GM23248 (cell line): ENCODE measurements at regions not wholly inside any gene's neighbourhood (a gene's known extent, or its start where the extent isn't known, plus 50 kb on each side); places are given as distances from the start of the nearest gene placed in this dataset.

Source experiments
- DNase-seq: peaks from one replicate; pipeline ENCODE4 v3.0.0-alpha.2; 2015
- H2AFZ ChIP-seq: fragments of 200-600 bp; sonication (generic); 2 replicates; pipeline ENCODE4 v1.6.1; 2016; ENCODE audit warnings: antibody characterized with exemption
- H3F3A ChIP-seq: fragments of 200-600 bp; sonication (generic); 2 replicates; pipeline ENCODE4 v1.6.1; 2016; ENCODE audit warnings: mild to moderate bottlenecking, antibody characterized with exemption, mixed run types; ENCODE audit not compliant: insufficient read depth
- H3K27ac ChIP-seq: fragments of 200-600 bp; sonication (generic); 2 replicates; pipeline ENCODE4 v1.5.1; 2016; ENCODE audit warnings: mild to moderate bottlenecking
- H3K27me3 ChIP-seq: fragments of 200-600 bp; sonication (generic); replicated peaks from 2 replicates; pipeline ENCODE4 v1.6.1; 2016; ENCODE audit warnings: mild to moderate bottlenecking; ENCODE audit not compliant: insufficient read depth
- H3K36me3 ChIP-seq: fragments of 200-600 bp; sonication (generic); 2 replicates; pipeline ENCODE4 v1.6.1; 2016; ENCODE audit warnings: low read depth, mild to moderate bottlenecking
- H3K4me1 ChIP-seq: fragments of 200-600 bp; sonication (generic); 2 replicates; pipeline ENCODE4 v1.6.1; 2016; ENCODE audit warnings: mild to moderate bottlenecking; ENCODE audit not compliant: insufficient read depth
- H3K4me2 ChIP-seq: fragments of 200-600 bp; sonication (generic); one replicate; pipeline ENCODE4 v1.6.1; 2016; ENCODE audit warnings: mild to moderate bottlenecking; ENCODE audit not compliant: unreplicated experiment
- H3K4me3 ChIP-seq: fragments of 200-600 bp; sonication (generic); 2 replicates; pipeline ENCODE4 v1.5.1; 2016; ENCODE audit warnings: mild to moderate bottlenecking
- H3K79me2 ChIP-seq: fragments of 200-600 bp; sonication (generic); 2 replicates; pipeline ENCODE4 v1.6.1; 2016; ENCODE audit warnings: mild to moderate bottlenecking; ENCODE audit not compliant: insufficient read depth
- H3K9ac ChIP-seq: fragments of 200-600 bp; sonication (generic); 2 replicates; pipeline ENCODE4 v1.6.1; 2016; ENCODE audit warnings: mild to moderate bottlenecking
- H3K9me2 ChIP-seq: fragments of 200-600 bp; sonication (generic); 2 replicates; pipeline ENCODE4 v1.6.1; 2016; ENCODE audit warnings: mixed run types, mild to moderate bottlenecking, moderate library complexity; ENCODE audit not compliant: insufficient read depth
- H3K9me3 ChIP-seq: fragments of 200-600 bp; sonication (generic); one replicate; pipeline ENCODE4 v1.6.1; 2017; ENCODE audit warnings: low read depth
- H4K20me1 ChIP-seq: fragments of 200-600 bp; sonication (generic); 2 replicates; pipeline ENCODE4 v1.6.0; 2016; ENCODE audit not compliant: insufficient read depth
- EZH2 ChIP-seq: fragments of 200-600 bp; sonication (generic); IDR thresholded peaks from 2 replicates; pipeline ENCODE4 v1.6.1; 2018; ENCODE audit warnings: antibody characterized with exemption, mild to moderate bottlenecking; ENCODE audit not compliant: insufficient read depth, poor library complexity, severe bottlenecking
- EZH2phosphoT487 ChIP-seq: fragments of 200-600 bp; sonication (generic); IDR thresholded peaks from 2 replicates; pipeline ENCODE4 v1.6.1; 2018; ENCODE audit warnings: antibody characterized with exemption, moderate library complexity, mild to moderate bottlenecking, low read depth; ENCODE audit not compliant: insufficient read depth
- WGBS, 2 experiments: methylation state at CpG; one replicate each; pipeline ENCODE4 v1.1.6; 2015 to 2017; ENCODE audit warnings: low lambda C conversion rate in 2 of 2, low coverage in 1 of 2; ENCODE audit errors: missing lambda C conversion rate in 2 of 2; 5-methylcytosine and 5-hydroxymethylcytosine counted together
- in situ Hi-C: fragments of 300-500 bp; cut with MboI; formaldehyde crosslinking; loops from 2 replicates; pipeline ENCODE4 v1.15.0; 2020

DNA sequence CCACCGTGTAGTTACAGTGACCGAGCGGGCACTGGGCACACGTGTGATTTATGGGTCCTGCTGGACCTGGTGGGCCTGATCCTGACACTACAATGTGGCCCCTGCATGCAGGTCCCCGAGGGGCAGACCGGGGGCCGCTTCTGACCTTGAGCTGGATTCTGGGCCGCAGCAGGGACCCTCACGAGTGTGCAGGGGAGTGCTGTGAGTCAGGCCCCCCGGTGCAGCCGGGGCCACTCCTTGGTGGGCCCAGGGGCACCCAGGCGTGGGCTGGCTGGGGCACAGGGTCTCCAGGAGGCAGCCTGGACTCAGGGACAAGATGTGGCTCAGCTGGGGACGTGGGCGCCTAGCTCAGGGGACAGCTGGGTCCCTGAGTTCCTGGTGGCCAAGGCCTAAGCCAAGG lies 77.5 kb upstream of the TTC34 start:
- H3K4me3 ChIP-seq = no peak overlapping the region
- H3K9me3 ChIP-seq = no peaks in the 10 kb centered on the region
- H3K36me3 ChIP-seq = no peaks in the 10 kb centered on the region
- no peak overlapping the region for H3K27ac ChIP-seq
- no peaks in the 10 kb centered on the region for H3K27me3 ChIP-seq
- H4K20me1 ChIP-seq = no peaks in the 10 kb centered on the region
- H3K4me1 ChIP-seq = no peaks in the 10 kb centered on the region
- H3K9ac ChIP-seq = no peak overlapping the region
- H3F3A ChIP-seq = no peaks in the 10 kb centered on the region
- DNase-seq = no peak
- no peaks in the 10 kb centered on the region for H3K9me2 ChIP-seq
- in situ Hi-C loops = no loop called here
- H3K79me2 ChIP-seq = no peaks in the 10 kb centered on the region
- TF ChIP-seq EZH2 (no peak), EZH2phosphoT487 (no peak)
- WGBS, 2 experiments = 36 to 38% methylated on average over 14 of the region's 14 CpGs
- H3K4me2 ChIP-seq = no peak overlapping the region
- no peak overlapping the region for H2AFZ ChIP-seq

DNA sequence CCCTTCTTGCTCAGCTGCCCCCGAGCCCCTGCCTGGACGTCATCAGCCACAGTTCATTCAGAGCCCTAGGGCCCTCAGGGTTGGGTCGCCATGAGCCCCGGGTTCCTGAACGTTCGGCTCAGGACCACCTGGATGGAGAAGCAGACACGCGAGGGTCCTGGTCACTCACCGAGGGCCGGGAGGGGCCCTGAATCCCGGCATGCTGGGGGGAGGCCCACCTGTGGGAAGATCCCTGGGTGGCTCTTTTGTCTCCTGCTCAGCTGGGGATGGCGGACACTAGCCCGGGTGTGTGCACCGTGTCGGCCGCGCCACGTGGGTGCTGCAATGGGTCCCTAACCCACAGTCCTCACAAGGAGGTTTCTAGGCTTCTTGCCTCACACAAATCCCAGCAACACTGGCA lies 78.1 kb upstream of the TTC34 start:
- H3K9me2 ChIP-seq = no peaks in the 10 kb centered on the region
- H3K4me2 ChIP-seq = no peak overlapping the region
- H3K36me3 ChIP-seq = no peaks in the 10 kb centered on the region
- no peaks in the 10 kb centered on the region for H3K79me2 ChIP-seq
- TF ChIP-seq EZH2phosphoT487 (no peak), EZH2 (no peak)
- in situ Hi-C loops = no loop called here
- no peak for DNase-seq
- no peaks in the 10 kb centered on the region for H3K27me3 ChIP-seq
- no peak overlapping the region for H3K9ac ChIP-seq
- no peaks in the 10 kb centered on the region for H3K4me1 ChIP-seq
- no peak overlapping the region for H3K27ac ChIP-seq
- H3K4me3 ChIP-seq = no peak overlapping the region
- WGBS, 2 experiments = 41 to 45% methylated on average over 18 of the region's 18 CpGs
- no peak overlapping the region for H2AFZ ChIP-seq
- no peaks in the 10 kb centered on the region for H4K20me1 ChIP-seq
- no peaks in the 10 kb centered on the region for H3F3A ChIP-seq
- H3K9me3 ChIP-seq = no peaks in the 10 kb centered on the region

DNA sequence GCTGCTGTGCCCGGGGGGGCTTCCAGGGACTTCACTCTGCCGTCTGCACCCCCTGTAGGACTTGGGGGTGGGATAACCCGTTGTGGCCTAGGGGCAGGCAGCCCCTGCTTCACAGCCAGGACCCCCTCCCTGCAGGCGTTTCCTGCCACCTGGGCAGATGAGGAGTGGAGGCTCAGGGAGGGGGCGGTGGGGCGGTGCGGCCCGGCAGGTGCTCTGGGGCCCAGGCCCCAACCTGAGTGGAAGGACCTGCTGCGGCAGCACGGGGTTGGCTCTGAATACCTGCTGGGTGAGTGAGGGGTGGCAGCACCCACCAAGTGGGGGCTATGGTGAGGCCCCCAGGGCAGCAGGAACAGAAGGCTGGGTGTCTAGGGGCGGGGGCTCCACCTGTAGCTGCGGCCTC lies 78.6 kb upstream of the TTC34 start:
- H4K20me1 ChIP-seq = no peaks in the 10 kb centered on the region
- H3K36me3 ChIP-seq = no peaks in the 10 kb centered on the region
- in situ Hi-C loops = no loop called here
- H3K27ac ChIP-seq = no peak overlapping the region
- H3K4me3 ChIP-seq = no peak overlapping the region
- TF ChIP-seq EZH2 = no peak
- no peak for TF ChIP-seq EZH2phosphoT487
- H3K9me3 ChIP-seq = no peaks in the 10 kb centered on the region
- no peak for DNase-seq
- H3K4me2 ChIP-seq = no peak overlapping the region
- H3K9ac ChIP-seq = no peak overlapping the region
- H3K4me1 ChIP-seq = no peaks in the 10 kb centered on the region
- H3K79me2 ChIP-seq = no peaks in the 10 kb centered on the region
- no peaks in the 10 kb centered on the region for H3F3A ChIP-seq
- H3K27me3 ChIP-seq = no peaks in the 10 kb centered on the region
- no peak overlapping the region for H2AFZ ChIP-seq
- 33 to 35% methylated on average over 12 of the region's 12 CpGs for WGBS, 2 experiments
- no peaks in the 10 kb centered on the region for H3K9me2 ChIP-seq

DNA sequence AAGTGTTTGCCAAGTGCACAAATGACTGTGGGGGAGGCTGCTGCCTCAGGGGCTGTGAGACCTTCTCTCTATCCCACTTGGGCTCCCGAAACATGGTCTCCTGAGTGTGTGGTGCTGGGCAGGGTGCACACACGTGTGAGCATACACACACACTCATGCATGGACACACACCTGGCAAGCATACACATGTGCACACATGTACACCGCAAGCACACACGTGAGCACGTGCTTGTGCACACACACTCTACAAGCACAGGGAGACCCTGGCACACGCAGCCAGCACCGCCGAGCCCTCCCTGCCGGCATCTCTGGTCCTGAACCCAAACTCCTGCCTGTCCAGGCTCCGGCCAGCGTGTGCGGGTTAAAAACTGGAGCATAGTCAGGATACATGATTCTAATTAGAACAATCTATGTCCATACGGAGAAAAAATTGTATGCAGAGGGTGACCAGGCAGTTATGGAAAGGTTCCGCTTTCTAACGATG lies 79.4 kb upstream of the TTC34 start:
- H3K27me3 ChIP-seq = no peaks in the 10 kb centered on the region
- H3K4me1 ChIP-seq = no peaks in the 10 kb centered on the region
- no peak overlapping the region for H3K9ac ChIP-seq
- H3K79me2 ChIP-seq = no peaks in the 10 kb centered on the region
- no peaks in the 10 kb centered on the region for H3K9me3 ChIP-seq
- no peaks in the 10 kb centered on the region for H3F3A ChIP-seq
- WGBS, 2 experiments = 55 to 59% methylated on average over 15 of the region's 15 CpGs
- DNase-seq = no peak
- no peak overlapping the region for H3K4me3 ChIP-seq
- H3K4me2 ChIP-seq = no peak overlapping the region
- no peaks in the 10 kb centered on the region for H3K9me2 ChIP-seq
- H4K20me1 ChIP-seq = no peaks in the 10 kb centered on the region
- H3K27ac ChIP-seq = no peak overlapping the region
- H3K36me3 ChIP-seq = no peaks in the 10 kb centered on the region
- H2AFZ ChIP-seq = no peak overlapping the region
- no peak for TF ChIP-seq EZH2phosphoT487
- TF ChIP-seq EZH2 = no peak
- in situ Hi-C loops = no loop called here

DNA sequence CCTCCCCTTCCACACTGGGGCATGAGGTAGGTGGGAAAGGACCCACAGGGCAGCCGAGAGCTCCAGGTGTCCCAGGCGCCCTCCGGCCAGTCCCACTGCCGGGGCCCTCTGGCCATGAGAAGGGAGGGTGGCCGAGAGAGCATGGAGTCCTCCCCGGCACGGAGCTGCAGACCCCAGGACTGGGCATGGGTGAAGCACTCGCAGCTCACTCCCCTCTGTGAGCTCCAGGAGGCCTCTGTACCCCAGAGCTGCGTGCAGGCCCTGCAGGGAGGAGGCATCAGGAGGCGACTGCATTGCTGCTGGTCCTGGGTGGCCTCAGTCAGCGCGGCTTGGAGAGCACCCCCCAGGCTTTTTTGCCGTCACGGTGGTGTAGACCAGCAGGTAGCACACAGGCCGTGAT lies 80.1 kb upstream of the TTC34 start:
- Histone ChIP-seq H2AFZ (no peak overlapping the region), H3K9ac (no peak overlapping the region), H3K9me3 (no peaks in the 10 kb centered on the region), H3K27ac (no peak overlapping the region), H3K4me1 (no peaks in the 10 kb centered on the region), H3K79me2 (no peaks in the 10 kb centered on the region), H3F3A (no peaks in the 10 kb centered on the region), H3K4me3 (no peak overlapping the region), H3K27me3 (no peaks in the 10 kb centered on the region), H3K4me2 (no peak overlapping the region), H4K20me1 (no peaks in the 10 kb centered on the region), H3K36me3 (no peaks in the 10 kb centered on the region), H3K9me2 (no peaks in the 10 kb centered on the region)
- DNase-seq = no peak
- TF ChIP-seq EZH2phosphoT487 (no peak), EZH2 (no peak)
- in situ Hi-C loops = no loop called here
- WGBS, 2 experiments = 39 to 42% methylated on average over 14 of the region's 15 CpGs
